ENCODE measurements at regions not wholly inside any gene's neighbourhood (a gene's known extent, or its start where the extent isn't known, plus 50 kb on each side); places are given as distances from the start of the nearest gene placed in this dataset.

- no peak for TF ChIP-seq CTCF (IDR thresholded peaks at IDR 0.05; ENCODE audit: extremely low read depth in 1 of 2, insufficient read depth in 1 of 2, low read depth in 1 of 2, low read length in 2 of 2)
- no peak for TF ChIP-seq POLR2AphosphoS5 (IDR thresholded peaks at IDR 0.05; ENCODE audit: insufficient read depth, low read depth, low read length)
- no peak for TF ChIP-seq POLR2A (IDR thresholded peaks at IDR 0.05; ENCODE audit: low read depth, low read length)
- TF ChIP-seq EZH2 (IDR thresholded peaks at IDR 0.05; ENCODE audit: borderline replicate concordance, low read depth, low read length, severe bottlenecking), result no peak
- no peak for TF ChIP-seq MAX (IDR thresholded peaks at IDR 0.05; ENCODE audit: insufficient read depth, insufficient read length)
- TF ChIP-seq JUN (IDR thresholded peaks at IDR 0.05; ENCODE audit: borderline replicate concordance, insufficient read depth, insufficient read length, low read depth), result no peak
- no peak for TF ChIP-seq FOS (IDR thresholded peaks at IDR 0.05; ENCODE audit: borderline replicate concordance, insufficient read depth, low read length)
- no peak for TF ChIP-seq MYC (IDR thresholded peaks at IDR 0.05; ENCODE audit: low read depth, low read length)
- no peak for TF ChIP-seq GATA2 (IDR thresholded peaks at IDR 0.05; ENCODE audit: insufficient read depth, insufficient read length, low read depth, low read length)
Measured at GRCh38 chr5:116756531-116756930, 181.9 kb upstream of the SEMA6A start.
